ENCODE measurements at regions not wholly inside any gene's neighbourhood (a gene's known extent, or its start where the extent isn't known, plus 50 kb on each side); places are given as distances from the start of the nearest gene placed in this dataset.

DNA sequence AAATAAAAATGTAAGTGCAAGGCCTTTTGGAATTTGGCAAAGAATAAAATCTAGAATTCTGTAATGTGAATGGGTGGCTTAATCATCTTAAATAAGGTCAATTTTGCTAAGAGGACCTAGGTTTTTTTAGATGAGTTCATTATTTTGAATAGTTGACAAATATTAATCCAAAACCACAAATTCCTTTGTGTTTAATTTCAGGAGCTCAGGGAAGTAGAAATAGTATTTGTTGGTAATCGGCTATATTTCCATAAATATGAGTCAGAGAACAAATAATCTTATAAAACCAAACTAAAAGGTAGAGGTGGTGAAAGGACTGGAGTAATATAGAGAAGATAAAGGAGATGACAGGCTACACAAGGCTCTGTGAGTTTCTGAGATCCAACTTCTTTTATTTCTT is 190.4 kb upstream of the TLL1 start:
- DNase-seq (ENCODE audit: low spot score) = no peak
- TF ChIP-seq, protein P1, sequence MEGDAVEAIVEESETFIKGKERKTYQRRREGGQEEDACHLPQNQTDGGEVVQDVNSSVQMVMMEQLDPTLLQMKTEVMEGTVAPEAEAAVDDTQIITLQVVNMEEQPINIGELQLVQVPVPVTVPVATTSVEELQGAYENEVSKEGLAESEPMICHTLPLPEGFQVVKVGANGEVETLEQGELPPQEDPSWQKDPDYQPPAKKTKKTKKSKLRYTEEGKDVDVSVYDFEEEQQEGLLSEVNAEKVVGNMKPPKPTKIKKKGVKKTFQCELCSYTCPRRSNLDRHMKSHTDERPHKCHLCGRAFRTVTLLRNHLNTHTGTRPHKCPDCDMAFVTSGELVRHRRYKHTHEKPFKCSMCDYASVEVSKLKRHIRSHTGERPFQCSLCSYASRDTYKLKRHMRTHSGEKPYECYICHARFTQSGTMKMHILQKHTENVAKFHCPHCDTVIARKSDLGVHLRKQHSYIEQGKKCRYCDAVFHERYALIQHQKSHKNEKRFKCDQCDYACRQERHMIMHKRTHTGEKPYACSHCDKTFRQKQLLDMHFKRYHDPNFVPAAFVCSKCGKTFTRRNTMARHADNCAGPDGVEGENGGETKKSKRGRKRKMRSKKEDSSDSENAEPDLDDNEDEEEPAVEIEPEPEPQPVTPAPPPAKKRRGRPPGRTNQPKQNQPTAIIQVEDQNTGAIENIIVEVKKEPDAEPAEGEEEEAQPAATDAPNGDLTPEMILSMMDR (IDR thresholded peaks at IDR 0.05; ENCODE audit: borderline replicate concordance, control extremely low read depth, extremely low read depth, insufficient read depth, missing control alignments) = no peak
- in situ Hi-C loops (cut with MboI; ENCODE audit: low sequenced_read_pairs, unreplicated experiment) = no loop called here

DNA sequence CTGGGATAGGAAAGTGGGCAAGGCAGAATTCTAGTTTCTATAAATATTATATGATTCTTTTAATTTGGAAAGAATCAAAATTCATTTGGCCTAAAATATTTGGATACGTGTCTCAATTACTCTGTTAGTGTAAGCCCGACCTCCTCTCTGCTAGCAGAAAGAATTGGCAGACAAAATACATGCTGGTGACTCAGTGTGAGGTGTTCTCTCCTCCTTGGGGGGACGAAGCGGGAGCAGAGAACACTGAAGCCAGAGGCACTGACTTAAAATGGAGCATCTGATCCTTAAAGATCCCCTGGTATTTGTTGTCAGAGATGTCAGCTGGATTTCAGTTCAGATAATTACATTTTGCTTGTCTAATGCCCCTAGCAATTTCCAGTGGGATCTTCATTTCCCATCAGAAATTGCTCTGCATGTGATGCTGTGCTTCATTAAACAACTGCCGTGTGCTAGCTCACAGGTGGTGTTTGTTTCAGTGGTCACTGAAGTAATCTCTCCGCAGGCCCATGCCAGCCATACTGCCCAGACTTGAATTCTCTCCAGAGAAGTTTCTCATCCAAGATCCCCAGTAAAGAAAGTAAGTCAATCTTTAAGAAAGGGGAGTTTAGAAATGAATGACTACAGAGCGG is 188.7 kb upstream of the TLL1 start:
- DNase-seq (ENCODE audit: low spot score) = no peak
- in situ Hi-C loops (cut with MboI; ENCODE audit: low sequenced_read_pairs, unreplicated experiment) = no loop called here
- TF ChIP-seq, protein P1 (IDR thresholded peaks at IDR 0.05; ENCODE audit: borderline replicate concordance, control extremely low read depth, extremely low read depth, insufficient read depth, missing control alignments) = no peak

DNA sequence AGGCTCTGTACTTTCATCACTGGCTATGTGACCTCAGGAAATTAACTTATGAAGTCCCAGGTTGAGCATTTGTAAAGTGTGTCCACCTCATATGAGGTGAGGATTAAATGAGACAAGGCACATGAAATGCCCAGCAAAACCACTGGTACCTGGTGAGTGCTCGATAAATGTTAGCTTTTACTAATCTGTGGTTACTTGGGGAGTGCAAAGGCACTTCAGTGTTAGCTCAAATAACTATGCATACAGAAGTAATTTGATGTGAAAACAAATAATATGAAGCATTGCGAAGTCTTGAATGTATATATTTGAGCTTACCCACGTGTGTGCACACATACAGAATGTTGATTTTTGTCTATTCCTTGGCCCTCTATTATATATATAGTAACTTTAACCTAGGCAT is 186.3 kb upstream of the TLL1 start:
- TF ChIP-seq, protein P1 (IDR thresholded peaks at IDR 0.05; ENCODE audit: borderline replicate concordance, control extremely low read depth, extremely low read depth, insufficient read depth, missing control alignments) = no peak
- in situ Hi-C loops (cut with MboI; ENCODE audit: low sequenced_read_pairs, unreplicated experiment) = no loop called here

DNA sequence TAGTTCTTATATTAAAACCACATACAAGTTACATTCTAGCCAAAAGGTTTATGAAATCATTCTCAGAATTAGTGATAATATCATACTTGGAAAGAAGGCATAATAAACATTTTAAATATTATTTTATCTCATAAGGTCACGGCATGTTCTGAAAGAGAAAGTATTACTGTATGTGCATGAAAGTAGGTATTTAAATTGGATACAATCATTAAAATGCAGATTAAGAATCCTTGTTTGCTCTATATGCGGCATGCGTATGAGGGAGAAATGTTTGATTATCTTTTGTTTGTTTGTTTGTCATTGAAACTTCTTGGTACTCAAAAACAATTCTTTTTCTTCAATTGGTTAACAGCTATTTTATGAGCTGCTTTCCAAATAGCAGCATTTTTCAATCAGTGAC is 183.9 kb upstream of the TLL1 start:
- TF ChIP-seq, protein P1 (IDR thresholded peaks at IDR 0.05; ENCODE audit: borderline replicate concordance, control extremely low read depth, extremely low read depth, insufficient read depth, missing control alignments) = no peak
- in situ Hi-C loops (cut with MboI; ENCODE audit: low sequenced_read_pairs, unreplicated experiment) = no loop called here
- DNase-seq (ENCODE audit: low spot score) = no peak

More for the DNA sequence above, 186.3 kb upstream of the TLL1 start:
- no peak for DNase-seq (ENCODE audit: low spot score)

DNA sequence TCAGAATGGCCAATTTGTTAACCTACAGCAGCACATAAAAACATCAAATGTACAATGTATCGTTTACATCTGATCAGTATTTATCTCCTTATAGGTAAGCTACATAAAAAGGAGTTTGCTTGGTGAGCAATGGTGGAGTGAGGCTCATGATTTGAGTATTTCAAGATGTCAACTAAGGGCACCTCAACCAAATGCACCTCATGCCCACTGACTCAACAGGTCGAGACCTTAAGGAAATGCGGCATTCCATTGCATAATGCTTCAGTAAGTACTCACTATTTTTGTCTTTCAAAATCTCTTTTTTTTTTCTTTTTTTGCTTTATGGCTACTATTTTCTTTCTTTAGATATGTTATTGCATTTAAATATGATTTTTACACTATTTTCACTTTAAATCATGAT is 181.0 kb upstream of the TLL1 start:
- no peak for DNase-seq (ENCODE audit: low spot score)
- in situ Hi-C loops (cut with MboI; ENCODE audit: low sequenced_read_pairs, unreplicated experiment) = no loop called here
- TF ChIP-seq, protein P1 (IDR thresholded peaks at IDR 0.05; ENCODE audit: borderline replicate concordance, control extremely low read depth, extremely low read depth, insufficient read depth, missing control alignments) = no peak

DNA sequence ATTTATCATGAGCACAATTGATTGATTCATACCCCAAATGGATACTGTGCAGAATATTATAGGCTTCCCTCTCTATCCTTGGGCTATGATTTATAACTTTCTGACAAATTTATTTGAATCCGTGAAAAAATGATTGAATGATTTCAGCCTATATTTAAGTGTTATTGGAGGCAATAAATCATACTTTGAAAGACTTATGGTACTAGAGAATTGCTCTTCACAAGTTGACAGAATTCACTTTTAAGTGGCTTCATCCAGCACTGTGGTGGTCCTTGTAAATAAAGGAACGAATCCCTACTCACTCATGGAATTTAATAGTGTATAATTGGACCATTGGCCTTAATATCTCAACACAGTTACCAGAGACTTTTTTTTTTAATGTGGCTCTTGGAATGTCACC is 174.8 kb upstream of the TLL1 start:
- in situ Hi-C loops (cut with MboI; ENCODE audit: low sequenced_read_pairs, unreplicated experiment) = no loop called here
- TF ChIP-seq, protein P1 (IDR thresholded peaks at IDR 0.05; ENCODE audit: borderline replicate concordance, control extremely low read depth, extremely low read depth, insufficient read depth, missing control alignments) = no peak
- no peak for DNase-seq (ENCODE audit: low spot score)

All from GM13976 (cell line).